A549 (cell line): ENCODE measurements at regions not wholly inside any gene's neighbourhood (a gene's known extent, or its start where the extent isn't known, plus 50 kb on each side); places are given as distances from the start of the nearest gene placed in this dataset.
A peak's percentile ranks its signal among the peaks of the same experiment; 100 is the strongest.

Experiments used
- ATAC-seq, 2 experiments: fragments of 200-7000 bp in 1 of 2; fragments of >200 bp in 1 of 2; cut with Nextera tagmentation in 1 of 2; cut with Tn5 transposase in 1 of 2; 3 replicates each; pipeline versions ENCODE4 v1.8.0 to v1.9.1; 2018 to 2020; ENCODE audit warnings: mild to moderate bottlenecking in 1 of 2, moderate library complexity in 1 of 2
- CTCF ChIA-PET: fragments of 300-600 bp; sonication (Branson Sonifier 250); formaldehyde crosslinking; extraction: SDS; loops from one replicate; lab custom pipeline; 2021; ENCODE audit warnings: antibody characterized with exemption, inconsistent platforms; lab: Yijun Ruan, JAX
- POLR2A ChIA-PET: fragments of 350-600 bp; formaldehyde crosslinking; extraction: SDS; loops from one replicate; lab custom pipeline; 2021; ENCODE audit warnings: antibody characterized with exemption, inconsistent platforms; lab: Yijun Ruan, JAX
- DNase-seq, 2 experiments: peaks; one replicate each; pipeline versions ENCODE4 v3.0.0 to v3.0.0-alpha.2; 2011 to 2016; ENCODE audit warnings: low read depth in 1 of 2, low spot score in 1 of 2
- FAIRE-seq: peaks from 2 replicates; lab custom pipeline; 2011; peaks lifted over from hg19 to GRCh38; lab: Jason Lieb, UNC
- H3K27ac ChIP-seq, 2 experiments: fragments of >200 bp; sonication (Bioruptor Twin); formaldehyde crosslinking; 3 replicates each; pipeline ENCODE4 v1.5.1; 2016 to 2017
- H3K4me1 ChIP-seq: fragments of >200 bp; sonication (Bioruptor Twin); formaldehyde crosslinking; 3 replicates; pipeline ENCODE4 v1.6.1; 2016
- H3K4me2 ChIP-seq: fragments of >200 bp; sonication (Bioruptor Twin); formaldehyde crosslinking; 3 replicates; pipeline ENCODE4 v1.6.1; 2016
- H3K4me3 ChIP-seq: fragments of >200 bp; sonication (Bioruptor Twin); formaldehyde crosslinking; 3 replicates; pipeline ENCODE4 v1.5.1; 2016
- H3K9me3 ChIP-seq: fragments of >200 bp; sonication (Bioruptor Twin); formaldehyde crosslinking; 3 replicates; pipeline ENCODE4 v1.6.1; 2016
- CBX2 ChIP-seq: fragments of 200-600 bp; sonication (generic); IDR thresholded peaks from 2 replicates; pipeline ENCODE4 v1.6.1; 2016; ENCODE audit warnings: low read depth, mild to moderate bottlenecking, borderline replicate concordance
- CTCF ChIP-seq: fragments of >200 bp; sonication (Bioruptor Twin); formaldehyde crosslinking; IDR thresholded peaks from 3 replicates; pipeline ENCODE4 v1.5.1; 2016
- EHMT2 ChIP-seq: fragments of 200-600 bp; sonication (generic); IDR thresholded peaks from 2 replicates; pipeline ENCODE4 v1.6.1; 2016; ENCODE audit warnings: antibody characterized with exemption, low read depth, mild to moderate bottlenecking, moderate library complexity
- ESRRA ChIP-seq: fragments of 150-350 bp; IDR thresholded peaks from 2 replicates; pipeline ENCODE4 v1.6.1; 2014; ENCODE audit warnings: mild to moderate bottlenecking, low read length, borderline replicate concordance
- FOSL2 ChIP-seq, 2 experiments: fragments of 450-650 bp in 1 of 2; fragments of >200 bp in 1 of 2; sonication (Bioruptor Twin) in 1 of 2; formaldehyde crosslinking; IDR thresholded peaks; 2 replicates each; pipeline versions ENCODE4 v1.5.0 to v1.6.1; 2016 to 2020; ENCODE audit warnings: mild to moderate bottlenecking in 1 of 2, moderate library complexity in 1 of 2
- HES2 ChIP-seq: fragments of >200 bp; sonication (Bioruptor Twin); formaldehyde crosslinking; IDR thresholded peaks from 2 replicates; pipeline ENCODE4 v1.6.1; 2016
- HOXB5 ChIP-seq: fragments of 250-450 bp; sonication (Bioruptor Pico); IDR thresholded peaks from 2 replicates; pipeline ENCODE4 v1.5.0; 2020; ENCODE audit warnings: mild to moderate bottlenecking, moderate library complexity
- MAX ChIP-seq: IDR thresholded peaks from 2 replicates; pipeline ENCODE4 v1.6.1; 2012
- PHF8 ChIP-seq: fragments of 200-600 bp; sonication (generic); IDR thresholded peaks from 2 replicates; pipeline ENCODE4 v1.6.1; 2016; ENCODE audit warnings: low read depth, mild to moderate bottlenecking, antibody characterized with exemption, moderate library complexity, borderline replicate concordance
- RAD21 ChIP-seq, 2 experiments: fragments of >200 bp in 1 of 2; sonication (Bioruptor Twin) in 1 of 2; formaldehyde crosslinking in 1 of 2; IDR thresholded peaks in 1 of 2; conservative IDR thresholded peaks in 1 of 2; 2 replicates in 1 of 2; 3 replicates in 1 of 2; pipeline ENCODE4 v1.6.1; 2012 to 2018; ENCODE audit warnings: inconsistent platforms in 1 of 2
- RARB ChIP-seq: fragments of 250-450 bp; sonication (Bioruptor Pico); IDR thresholded peaks from 2 replicates; pipeline ENCODE4 v1.8.0; 2021; ENCODE audit warnings: mild to moderate bottlenecking, moderate library complexity
- REST ChIP-seq: fragments of 200-600 bp; sonication (generic); IDR thresholded peaks from 2 replicates; pipeline ENCODE4 v1.6.1; 2016; ENCODE audit warnings: antibody characterized with exemption, mild to moderate bottlenecking, moderate library complexity
- SMC3 ChIP-seq: fragments of >200 bp; sonication (Bioruptor Twin); formaldehyde crosslinking; IDR thresholded peaks from 3 replicates; pipeline ENCODE4 v1.6.1; 2018; ENCODE audit warnings: inconsistent platforms
- SREBF2 ChIP-seq: fragments of 450-650 bp; IDR thresholded peaks from 2 replicates; pipeline ENCODE4 v1.6.1; 2014; ENCODE audit warnings: mild to moderate bottlenecking, moderate library complexity
- ZC3H11A ChIP-seq: fragments of 450-650 bp; IDR thresholded peaks from 2 replicates; pipeline ENCODE4 v1.6.1; 2014; ENCODE audit warnings: antibody characterized with exemption, mild to moderate bottlenecking
- ZFP36 ChIP-seq: fragments of 450-650 bp; IDR thresholded peaks from 2 replicates; pipeline ENCODE4 v1.6.1; 2014; ENCODE audit warnings: borderline replicate concordance; ENCODE audit not compliant: partially characterized antibody
- ZNF302 ChIP-seq: fragments of 250-450 bp; sonication (Bioruptor Pico); IDR thresholded peaks from 2 replicates; pipeline ENCODE4 v1.9.0; 2021; ENCODE audit warnings: inconsistent platforms, mild to moderate bottlenecking, moderate library complexity
- WGBS: methylation state at CpG from one replicate; pipeline ENCODE4 v1.1.6; 2017; ENCODE audit errors: missing lambda C conversion rate; 5-methylcytosine and 5-hydroxymethylcytosine counted together

- DNase-seq (peak; percentile 43 to 73), ATAC-seq (peak; percentile 98 to 100), FAIRE-seq (no peak)
- no peaks in the 10 kb centered on the region for H3K9me3 ChIP-seq
- ChIA-PET POLR2A (interaction anchor here (0.6 kb wide), 3 partner anchors 507 to 539 kb away, joined by 3 to 5 read pairs (median 3); partner anchors contain the start of gene NFIA), CTCF (interaction anchor here (0.6 to 3.1 kb wide), 31 partner anchors 8 to 740 kb away, joined by 3 to 14 read pairs (median 4); no protein-coding TSS in a partner anchor)
- peaks cover 4% of the 10 kb centered on the region; the same call in 1 of the 3 replicates for H3K4me1 ChIP-seq
- 73% methylated on average over 16 of the region's 18 CpGs for whole genome bisulfite sequencing
- no peak overlapping the region for H3K4me2 ChIP-seq
- H3K27ac ChIP-seq: peak overlapping the region; percentile 45 to 67; a peak in 4 of 6 replicates
- H3K4me3 ChIP-seq: no peak overlapping the region
- TF ChIP-seq CTCF (peak; percentile 71), SMC3 (peak; percentile 78), MAX (no peak), RAD21 (conservative IDR thresholded peaks at IDR 0.05 in 1 of 2, IDR thresholded peaks at IDR 0.05 in 1 of 2) (peak; percentile 80 to 88)
Observed at GRCh38 chr1:61588736-61589672, 135.9 kb downstream of the TM2D1 start.

- H3K4me2 ChIP-seq: 0 out of 3 replicates have a peak overlapping the region, but pooled peaks have one; percentile 5
- no peak for TF ChIP-seq EHMT2
- TF ChIP-seq SREBF2: no peak
- TF ChIP-seq ZC3H11A: no peak
- TF ChIP-seq ZNF302 (CRISPR knock-in tag): no peak
- no peak for TF ChIP-seq ZFP36
- TF ChIP-seq HES2: no peak
- TF ChIP-seq FOSL2 (IDR thresholded peaks at IDR 0.05): no peak
- no peak for TF ChIP-seq FOSL2 (CRISPR knock-in tag; IDR thresholded peaks at IDR 0.05)
- TF ChIP-seq PHF8: no peak
- TF ChIP-seq CBX2: no peak
- ChIA-PET CTCF (interaction anchor here (0.6 kb wide), 1 partner anchor 11 kb away, joined by 3 read pairs; no protein-coding TSS in a partner anchor), POLR2A (no interaction called here)
- FAIRE-seq (no peak), DNase-seq (no peak), ATAC-seq (no peak)
- 64% methylated on average over 7 of the region's 7 CpGs for WGBS
- H3K4me1 ChIP-seq: peaks cover 4% of the 10 kb centered on the region; the same call in 1 of the 3 replicates
- 0 out of 6 replicates have a peak overlapping the region, but pooled peaks of 1 of the 2 experiments have one; percentile 28 for H3K27ac ChIP-seq
- no peak overlapping the region for H3K4me3 ChIP-seq
- no peaks in the 10 kb centered on the region for H3K9me3 ChIP-seq
Observed at GRCh38 chr1:61585714-61586113, 139.2 kb downstream of the TM2D1 start.

- FAIRE-seq: no peak
- ChIA-PET POLR2A (no interaction called here), CTCF (interaction anchor here (0.5 to 1.4 kb wide), 4 partner anchors 11 to 1086 kb away, joined by 3 to 4 read pairs (median 4); no protein-coding TSS in a partner anchor)
- no peak for ATAC-seq
- H3K4me1 ChIP-seq: no peaks in the 10 kb centered on the region; the same call in 2 of the 3 replicates
- H3K4me2 ChIP-seq: no peak overlapping the region
- no peaks in the 10 kb centered on the region for H3K9me3 ChIP-seq
- WGBS: 35% methylated on average over 2 of the region's 2 CpGs
- H3K27ac ChIP-seq: no peak overlapping the region
- H3K4me3 ChIP-seq: no peak overlapping the region
- DNase-seq: no peak
- no peak for TF ChIP-seq ESRRA
- no peak for TF ChIP-seq HOXB5
- TF ChIP-seq FOSL2 (IDR thresholded peaks at IDR 0.05): no peak
- no peak for TF ChIP-seq FOSL2 (CRISPR knock-in tag; IDR thresholded peaks at IDR 0.05)
- no peak for TF ChIP-seq RARB (CRISPR knock-in tag)
- TF ChIP-seq REST: no peak
- TF ChIP-seq, all 56 proteins: peak for 0
Observed at GRCh38 chr1:61583703-61584102, 141.2 kb downstream of the TM2D1 start.
